GM12878 (cell line): ENCODE measurements at regions not wholly inside any gene's neighbourhood (a gene's known extent, or its start where the extent isn't known, plus 50 kb on each side); places are given as distances from the start of the nearest gene placed in this dataset.
"Not testable (repeated sequence)": the region's sequence is repeated elsewhere in the genome, so short reads cannot be mapped to it uniquely, and the experiment has no call there.

Experiments
- ATAC-seq: fragments of 200-7000 bp; cut with Tn5 transposase; 3 replicates; pipeline ENCODE4 v1.9.1; 2020; ENCODE audit warnings: mild to moderate bottlenecking, moderate library complexity
- BruUV-seq: library from RNA; stranded (reverse); fragments of 400-500 nt; replicated peaks from 2 replicates; lab custom pipeline; 2021; lab: Mats Ljungman, UMichigan
- CTCF ChIA-PET: fragments of 300-600 bp; sonication (Branson Sonifier 250); formaldehyde crosslinking; extraction: SDS; loops from one replicate; lab custom pipeline; 2021; ENCODE audit warnings: inconsistent platforms; lab: Yijun Ruan, JAX
- POLR2A ChIA-PET: fragments of 350-600 bp; formaldehyde crosslinking; extraction: SDS; loops from one replicate; lab custom pipeline; 2021; ENCODE audit warnings: inconsistent platforms; lab: Charles Lee
- RAD21 ChIA-PET: fragments of 300-600 bp; sonication (Branson Sonifier 250); formaldehyde crosslinking; loops from one replicate; lab custom pipeline; 2023; ENCODE audit warnings: antibody characterized with exemption; ENCODE audit not compliant: unreplicated experiment; lab: Charles Lee
- SMC1A ChIA-PET: fragments of 300-600 bp; sonication (Branson Sonifier 250); formaldehyde crosslinking; loops from one replicate; lab custom pipeline; 2023; ENCODE audit not compliant: unreplicated experiment, uncharacterized antibody; lab: Charles Lee
- DNase-seq: peaks from one replicate; pipeline ENCODE4 v3.0.0-alpha.2; 2011; ENCODE audit warnings: low read depth, low spot score
- FAIRE-seq: peaks from 3 replicates; lab custom pipeline; 2011; peaks lifted over from hg19 to GRCh38; lab: Jason Lieb, UNC
- H2AFZ ChIP-seq: 2 replicates; pipeline ENCODE4 v1.6.0; 2011; ENCODE audit warnings: low read depth, low read length, control low read depth; ENCODE audit not compliant: control insufficient read depth
- H3K27ac ChIP-seq: 2 replicates; pipeline ENCODE4 v1.5.1; 2011; ENCODE audit warnings: control low read depth; ENCODE audit not compliant: control insufficient read depth, insufficient read depth
- H3K27me3 ChIP-seq, 2 experiments: replicated peaks in 1 of 2; 2 replicates each; pipeline versions ENCODE4 v1.6.0 to v1.6.1; 2011; ENCODE audit warnings: low read length in 1 of 2; ENCODE audit not compliant: control insufficient read depth in 2 of 2, insufficient read depth in 2 of 2
- H3K36me3 ChIP-seq, 2 experiments: 2 replicates each; pipeline ENCODE4 v1.5.1; 2011; ENCODE audit warnings: low read length in 1 of 2; ENCODE audit not compliant: control insufficient read depth in 2 of 2, insufficient read depth in 2 of 2
- H3K4me1 ChIP-seq: 2 replicates; pipeline ENCODE4 v1.6.1; 2011; ENCODE audit warnings: mild to moderate bottlenecking, low read length, moderate library complexity, mixed read lengths; ENCODE audit not compliant: control insufficient read depth, insufficient read depth
- H3K4me2 ChIP-seq: 2 replicates; pipeline ENCODE4 v1.6.0; 2011; ENCODE audit warnings: control low read depth; ENCODE audit not compliant: control insufficient read depth, insufficient read depth
- H3K4me3 ChIP-seq: fragments of 200-600 bp; sonication (generic); 2 replicates; pipeline ENCODE4 v1.5.1; 2016
- H3K79me2 ChIP-seq: 2 replicates; pipeline ENCODE4 v1.6.0; 2011; ENCODE audit warnings: low read length; ENCODE audit not compliant: control insufficient read depth, insufficient read depth
- H3K9ac ChIP-seq: 2 replicates; pipeline ENCODE4 v1.8.0; 2011; ENCODE audit warnings: low read length, control low read depth, mixed read lengths; ENCODE audit not compliant: control insufficient read depth, insufficient read depth
- H3K9me3 ChIP-seq: replicated peaks from 3 replicates; pipeline ENCODE4 v1.5.1; 2011; ENCODE audit warnings: mild to moderate bottlenecking, low read length; ENCODE audit not compliant: control insufficient read depth, insufficient read depth
- H4K20me1 ChIP-seq: 2 replicates; pipeline ENCODE4 v1.6.0; 2011; ENCODE audit not compliant: control insufficient read depth, insufficient read depth
- BCLAF1 ChIP-seq: fragments of 450-650 bp; IDR thresholded peaks from 2 replicates; pipeline ENCODE4 v1.6.1; 2017; ENCODE audit warnings: antibody characterized with exemption, mild to moderate bottlenecking, moderate library complexity
- FOXK2 ChIP-seq: fragments of 450-650 bp; IDR thresholded peaks from 2 replicates; pipeline ENCODE4 v1.6.1; 2017; ENCODE audit warnings: mild to moderate bottlenecking, moderate library complexity
- WGBS: methylation state at CpG from one replicate; pipeline ENCODE4 v1.1.6; 2016; ENCODE audit warnings: low lambda C conversion rate; ENCODE audit not compliant: insufficient replicate concordance, insufficient coverage; ENCODE audit errors: missing lambda C conversion rate; 5-methylcytosine and 5-hydroxymethylcytosine counted together
- in situ Hi-C: fragments of 300-500 bp; cut with MboI; formaldehyde crosslinking; loops from 9 replicates; pipeline ENCODE4 v1.14.3; 2018; ENCODE audit warnings: mixed read lengths
- intact Hi-C: fragments of 100-400 bp; cut with micrococcal nuclease; formaldehyde crosslinking; loops from one replicate; pipeline ENCODE4 v1.14.2; 2022; ENCODE audit not compliant: unreplicated experiment

DNA sequence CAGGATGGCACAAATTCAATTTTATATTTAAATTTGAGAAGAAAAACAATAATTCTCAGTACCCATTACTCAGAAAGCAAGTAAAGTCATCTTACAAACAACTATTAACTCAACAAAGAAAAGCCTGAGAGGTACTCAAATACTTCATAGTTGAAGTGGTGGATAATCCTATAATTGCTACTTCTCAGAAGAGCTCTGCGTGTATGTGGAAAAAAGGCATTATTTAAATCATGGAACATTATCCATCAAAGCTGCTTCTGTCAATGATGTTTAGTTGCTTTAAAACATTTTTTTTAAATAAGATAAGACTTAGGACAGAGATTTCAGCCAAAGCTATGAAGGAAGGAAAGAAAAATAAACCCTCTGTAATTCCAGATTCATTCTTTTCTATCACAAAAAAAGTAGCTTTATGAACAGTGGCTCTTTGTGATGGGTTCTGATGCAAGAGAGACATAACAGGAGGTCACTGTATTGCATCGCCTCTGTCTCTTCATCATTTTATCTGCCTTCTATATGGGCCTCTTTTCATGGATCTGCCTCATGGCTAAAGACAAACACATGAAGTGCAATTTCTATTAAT, 367.9 kb upstream of the SLC35B3 start (continued):
- TF ChIP-seq BCLAF1, result no peak
- TF ChIP-seq FOXK2, result no peak

DNA sequence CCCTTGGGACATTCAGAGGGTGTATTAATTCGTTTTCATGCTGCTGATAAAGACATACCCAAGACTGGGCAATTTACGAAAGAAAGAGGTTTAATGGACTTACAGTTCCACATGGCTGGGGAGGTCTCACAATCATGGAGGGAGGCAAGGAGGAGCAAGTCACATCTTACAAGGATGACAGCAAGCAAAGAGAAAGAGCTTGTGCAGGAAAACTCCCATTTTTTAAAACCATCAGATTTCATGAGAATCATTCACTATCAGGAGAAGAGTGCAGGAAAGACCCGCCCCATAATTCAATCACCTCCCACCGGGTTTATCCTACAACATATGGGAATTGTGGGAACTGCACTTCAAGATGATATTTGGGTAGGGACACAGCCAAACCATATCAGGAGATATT, 367.1 kb upstream of the SLC35B3 start:
- H3K79me2 ChIP-seq, H3K36me3 ChIP-seq, H4K20me1 ChIP-seq, CTCF ChIA-PET, in situ Hi-C loops, FAIRE-seq, H2AFZ ChIP-seq, H3K9ac ChIP-seq, H3K27ac ChIP-seq, BruUV-seq, H3K4me1 ChIP-seq, RAD21 ChIA-PET, DNase-seq, H3K9me3 ChIP-seq, H3K27me3 ChIP-seq, intact Hi-C loops, H3K4me2 ChIP-seq, POLR2A ChIA-PET, ATAC-seq, H3K4me3 ChIP-seq: not testable (repeated sequence)
- SMC1A ChIA-PET, result interaction anchor here (1.2 kb wide), 1 partner anchor 10 kb away, joined by 3 read pairs; no protein-coding TSS in a partner anchor
- 24% methylated on average over 4 of the region's 4 CpGs for WGBS
